H9 (cell line): ENCODE measurements at regions not wholly inside any gene's neighbourhood (a gene's known extent, or its start where the extent isn't known, plus 50 kb on each side); places are given as distances from the start of the nearest gene placed in this dataset.

Source experiments
- DNase-seq: peaks from one replicate; pipeline ENCODE4 v3.0.0-alpha.2; 2017
- H2AFZ ChIP-seq: one replicate; pipeline ENCODE4 v1.6.1; 2013; ENCODE audit warnings: mild to moderate bottlenecking, low read length, control low read depth, moderate library complexity
- H2AK5ac ChIP-seq: 2 replicates; pipeline ENCODE4 v1.6.1; 2013; ENCODE audit warnings: low read length, control low read depth, mixed read lengths; ENCODE audit not compliant: insufficient read length
- H2BK120ac ChIP-seq: one replicate; pipeline ENCODE4 v1.6.1; 2013; ENCODE audit warnings: low read depth, mild to moderate bottlenecking, low read length, control low read depth, inconsistent platforms; ENCODE audit not compliant: poor library complexity, severe bottlenecking
- H2BK12ac ChIP-seq: 2 replicates; pipeline ENCODE4 v1.6.1; 2013; ENCODE audit warnings: low read length, control low read depth, mixed read lengths, low read depth; ENCODE audit not compliant: insufficient read length
- H2BK15ac ChIP-seq: 2 replicates; pipeline ENCODE4 v1.6.1; 2013; ENCODE audit warnings: low read depth, low read length, control low read depth
- H2BK20ac ChIP-seq: one replicate; pipeline ENCODE4 v1.6.1; 2013; ENCODE audit warnings: low read depth, mild to moderate bottlenecking, low read length, control low read depth, inconsistent platforms; ENCODE audit not compliant: poor library complexity, severe bottlenecking
- H2BK5ac ChIP-seq: 2 replicates; pipeline ENCODE4 v1.6.1; 2013; ENCODE audit warnings: low read length, control low read depth, mixed read lengths; ENCODE audit not compliant: insufficient read length
- H3K14ac ChIP-seq: 2 replicates; pipeline ENCODE4 v1.6.1; 2013; ENCODE audit warnings: low read length, control low read depth; ENCODE audit not compliant: insufficient read depth
- H3K18ac ChIP-seq: 2 replicates; pipeline ENCODE4 v1.6.1; 2013; ENCODE audit warnings: low read depth, mild to moderate bottlenecking, mixed read lengths, low read length, control low read depth; ENCODE audit not compliant: insufficient read length
- H3K23ac ChIP-seq: 2 replicates; pipeline ENCODE4 v1.6.1; 2013; ENCODE audit warnings: low read length, control low read depth, mixed read lengths, low read depth; ENCODE audit not compliant: insufficient read length
- H3K23me2 ChIP-seq: 2 replicates; pipeline ENCODE4 v1.6.1; 2013; ENCODE audit warnings: low read depth, mild to moderate bottlenecking, mixed read lengths, low read length, control low read depth; ENCODE audit not compliant: insufficient read length, poor library complexity, severe bottlenecking
- H3K27ac ChIP-seq: 2 replicates; pipeline ENCODE4 v1.5.1; 2013; ENCODE audit warnings: low read length, control low read depth, mixed read lengths, low read depth; ENCODE audit not compliant: insufficient read length
- H3K27me3 ChIP-seq: 2 replicates; pipeline ENCODE4 v1.6.1; 2013; ENCODE audit warnings: low read length, control low read depth, inconsistent platforms; ENCODE audit not compliant: insufficient read depth
- H3K4ac ChIP-seq: 2 replicates; pipeline ENCODE4 v1.6.1; 2013; ENCODE audit warnings: low read depth, mild to moderate bottlenecking, control low read depth, inconsistent platforms, low read length, moderate library complexity
- H3K4me1 ChIP-seq: 2 replicates; pipeline ENCODE4 v1.6.1; 2013; ENCODE audit warnings: low read length, control low read depth, inconsistent platforms; ENCODE audit not compliant: insufficient read depth
- H3K4me2 ChIP-seq: 2 replicates; pipeline ENCODE4 v1.6.1; 2013; ENCODE audit warnings: low read length, control low read depth, mixed read lengths; ENCODE audit not compliant: insufficient read length, insufficient read depth
- H3K56ac ChIP-seq: 2 replicates; pipeline ENCODE4 v1.6.1; 2013; ENCODE audit warnings: low read depth, mild to moderate bottlenecking, mixed read lengths, low read length, control low read depth; ENCODE audit not compliant: insufficient read length
- H3K79me1 ChIP-seq: 2 replicates; pipeline ENCODE4 v1.6.1; 2013; ENCODE audit warnings: low read depth, mild to moderate bottlenecking, moderate library complexity, low read length, control low read depth, inconsistent platforms; ENCODE audit not compliant: insufficient read depth, poor library complexity, severe bottlenecking
- H3K79me2 ChIP-seq: 2 replicates; pipeline ENCODE4 v1.6.1; 2013; ENCODE audit warnings: low read length, control low read depth, inconsistent platforms; ENCODE audit not compliant: insufficient read depth
- H3K9ac ChIP-seq: 2 replicates; pipeline ENCODE4 v1.6.1; 2013; ENCODE audit warnings: low read length, control low read depth, mixed read lengths; ENCODE audit not compliant: insufficient read length; ENCODE audit errors: extremely low read depth
- H3K9me3 ChIP-seq: one replicate; pipeline ENCODE4 v1.6.1; 2013; ENCODE audit warnings: low read depth, low read length, inconsistent platforms; ENCODE audit not compliant: control insufficient read depth
- H3T11ph ChIP-seq: one replicate; pipeline ENCODE4 v1.6.1; 2013; ENCODE audit warnings: mild to moderate bottlenecking, low read length, control low read depth, inconsistent platforms
- H4K20me1 ChIP-seq: one replicate; pipeline ENCODE4 v1.6.1; 2013; ENCODE audit not compliant: control insufficient read depth, insufficient read length, insufficient read depth
- H4K5ac ChIP-seq: 2 replicates; pipeline ENCODE4 v1.6.1; 2013; ENCODE audit warnings: low read depth, mild to moderate bottlenecking, mixed read lengths, low read length, control low read depth; ENCODE audit not compliant: insufficient read length
- H4K8ac ChIP-seq: replicated peaks from 2 replicates; pipeline ENCODE4 v1.6.1; 2013; ENCODE audit warnings: low read length, control low read depth, mixed read lengths, low read depth; ENCODE audit not compliant: insufficient read length
- H4K91ac ChIP-seq: 2 replicates; pipeline ENCODE4 v1.6.1; 2013; ENCODE audit warnings: low read depth, mild to moderate bottlenecking, moderate library complexity, mixed read lengths, low read length, control low read depth; ENCODE audit not compliant: insufficient read length
- H3K27ac Mint-ChIP-seq, 3 experiments: 2 replicates in 2 of 3; 3 replicates in 1 of 3; pipeline ENCODE4 v1.8.0; 2020 to 2021; ENCODE audit warnings: mixed read lengths in 3 of 3, mild to moderate bottlenecking in 1 of 3, moderate library complexity in 1 of 3
- H3K27me3 Mint-ChIP-seq: 2 replicates; pipeline ENCODE4 v1.8.0; 2021; ENCODE audit warnings: low read depth, mild to moderate bottlenecking, moderate library complexity, mixed read lengths
- H3K36me3 Mint-ChIP-seq, 3 experiments: 2 replicates in 2 of 3; 3 replicates in 1 of 3; pipeline ENCODE4 v1.8.0; 2020 to 2021; ENCODE audit warnings: low read depth in 3 of 3, mixed read lengths in 3 of 3; ENCODE audit not compliant: insufficient read depth in 1 of 3
- H3K4me1 Mint-ChIP-seq, 2 experiments: 2 replicates each; pipeline ENCODE4 v1.8.0; 2020; ENCODE audit warnings: mixed read lengths in 2 of 2
- H3K4me3 Mint-ChIP-seq, 2 experiments: 2 replicates in 1 of 2; 3 replicates in 1 of 2; pipeline ENCODE4 v1.8.0; 2020 to 2021; ENCODE audit warnings: mild to moderate bottlenecking in 2 of 2, mixed read lengths in 2 of 2, moderate library complexity in 1 of 2
- H3K9me3 Mint-ChIP-seq, 2 experiments: 2 replicates in 1 of 2; 3 replicates in 1 of 2; pipeline ENCODE4 v1.8.0; 2020; ENCODE audit warnings: mild to moderate bottlenecking in 2 of 2, mixed read lengths in 2 of 2, moderate library complexity in 1 of 2
- CTCF ChIP-seq: fragments of 200-600 bp; sonication (generic); conservative IDR thresholded peaks from 3 replicates; pipeline ENCODE4 v1.8.0; 2021; ENCODE audit warnings: antibody characterized with exemption, mild to moderate bottlenecking
- WGBS: extraction: QIAGEN DNeasy Blood & Tissue Kit; methylation state at CpG from one replicate; pipeline ENCODE4 v1.1.7; 2013; ENCODE audit warnings: missing lambda C conversion rate, low lambda C conversion rate, mixed read lengths; ENCODE audit not compliant: insufficient read length; ENCODE audit errors: extremely low coverage; 5-methylcytosine and 5-hydroxymethylcytosine counted together

- H4K8ac ChIP-seq, result no peak overlapping the region
- no peak overlapping the region for H3K23ac ChIP-seq
- WGBS, result no CpG with 5 or more reads among the region's 2 CpGs
- no peaks in the 10 kb centered on the region for H3K9me3 ChIP-seq
- no peak overlapping the region for H3K14ac ChIP-seq
- no peak overlapping the region for H4K5ac ChIP-seq
- H3K79me2 ChIP-seq, result no peaks in the 10 kb centered on the region
- no peaks in the 10 kb centered on the region for H3K4me1 Mint-ChIP-seq
- no peaks in the 10 kb centered on the region for H3K23me2 ChIP-seq
- no peaks in the 10 kb centered on the region for H3K9me3 Mint-ChIP-seq
- H3K27me3 Mint-ChIP-seq, result no peaks in the 10 kb centered on the region
- H3K36me3 Mint-ChIP-seq, result no peaks in the 10 kb centered on the region
- H3T11ph ChIP-seq, result no peak overlapping the region
- DNase-seq, result no peak
- no peak overlapping the region for H4K91ac ChIP-seq
- no peaks in the 10 kb centered on the region for H3K27me3 ChIP-seq
- H3K27ac ChIP-seq, result no peak overlapping the region
- H3K4ac ChIP-seq, result no peak overlapping the region
- H3K18ac ChIP-seq, result no peak overlapping the region
- H2BK15ac ChIP-seq, result no peak overlapping the region
- no peak overlapping the region for H2AFZ ChIP-seq
- no peak overlapping the region for H3K27ac Mint-ChIP-seq
- H2AK5ac ChIP-seq, result no peak overlapping the region
- no peak overlapping the region for H3K4me3 Mint-ChIP-seq
- H2BK120ac ChIP-seq, result no peak overlapping the region
- H3K56ac ChIP-seq, result no peak overlapping the region
- H2BK12ac ChIP-seq, result no peak overlapping the region
- H3K4me1 ChIP-seq, result no peaks in the 10 kb centered on the region
- no peak overlapping the region for H2BK20ac ChIP-seq
- no peaks in the 10 kb centered on the region for H4K20me1 ChIP-seq
- no peak for TF ChIP-seq CTCF
- H3K4me2 ChIP-seq, result no peak overlapping the region
- H3K79me1 ChIP-seq, result no peaks in the 10 kb centered on the region
- no peak overlapping the region for H2BK5ac ChIP-seq
- H3K9ac ChIP-seq, result no peak overlapping the region
These were observed 430.7 kb upstream of the GRM3 start for GRCh38 chr7:86212976-86213375.
